ENCODE measurements at regions not wholly inside any gene's neighbourhood (a gene's known extent, or its start where the extent isn't known, plus 50 kb on each side); places are given as distances from the start of the nearest gene placed in this dataset.

GRCh38 chr16:85488414-85488813 is 124.7 kb upstream of the GSE1 start:
- H3K4me3 Mint-ChIP-seq (ENCODE audit: unreplicated experiment) = no peak overlapping the region
- peaks cover 10% of the 10 kb centered on the region for H3K27me3 Mint-ChIP-seq (ENCODE audit: unreplicated experiment)
- no peaks in the 10 kb centered on the region for H3K9me3 Mint-ChIP-seq (ENCODE audit: unreplicated experiment)
- peaks cover 2% of the 10 kb centered on the region for H3K4me1 Mint-ChIP-seq (ENCODE audit: unreplicated experiment)
- no peak for TF ChIP-seq CTCF (IDR thresholded peaks at IDR 0.05; ENCODE audit: unreplicated experiment)
- DNase-seq (ENCODE audit: low spot score) = no peak
- H3K36me3 Mint-ChIP-seq (ENCODE audit: low read depth, unreplicated experiment) = no peaks in the 10 kb centered on the region
- H3K27ac Mint-ChIP-seq (ENCODE audit: unreplicated experiment) = no peak overlapping the region

- no peak for TF ChIP-seq CTCF (IDR thresholded peaks at IDR 0.05; ENCODE audit: unreplicated experiment)
- DNase-seq (ENCODE audit: low spot score) = no peak
- H3K9me3 Mint-ChIP-seq (ENCODE audit: unreplicated experiment) = no peaks in the 10 kb centered on the region
- H3K4me3 Mint-ChIP-seq (ENCODE audit: unreplicated experiment) = no peak overlapping the region
- peaks cover 2% of the 10 kb centered on the region for H3K4me1 Mint-ChIP-seq (ENCODE audit: unreplicated experiment)
- H3K27me3 Mint-ChIP-seq (ENCODE audit: unreplicated experiment) = peaks cover 8% of the 10 kb centered on the region
- no peaks in the 10 kb centered on the region for H3K36me3 Mint-ChIP-seq (ENCODE audit: low read depth, unreplicated experiment)
- H3K27ac Mint-ChIP-seq (ENCODE audit: unreplicated experiment) = no peak overlapping the region
Measured at GRCh38 chr16:85490407-85491057, 122.6 kb upstream of the GSE1 start.

GRCh38 chr16:85491058-85491771 is 121.9 kb upstream of the GSE1 start:
- no peaks in the 10 kb centered on the region for H3K9me3 Mint-ChIP-seq (ENCODE audit: unreplicated experiment)
- no peak overlapping the region for H3K4me3 Mint-ChIP-seq (ENCODE audit: unreplicated experiment)
- peak; percentile 76 for TF ChIP-seq CTCF (IDR thresholded peaks at IDR 0.05; ENCODE audit: unreplicated experiment)
- H3K27me3 Mint-ChIP-seq (ENCODE audit: unreplicated experiment) = peaks cover 8% of the 10 kb centered on the region
- DNase-seq (ENCODE audit: low spot score) = peak; percentile 54
- no peak overlapping the region for H3K27ac Mint-ChIP-seq (ENCODE audit: unreplicated experiment)
- H3K4me1 Mint-ChIP-seq (ENCODE audit: unreplicated experiment) = no peaks in the 10 kb centered on the region
- H3K36me3 Mint-ChIP-seq (ENCODE audit: low read depth, unreplicated experiment) = no peaks in the 10 kb centered on the region

- Mint-ChIP-seq H3K36me3 (ENCODE audit: low read depth, unreplicated experiment) (no peaks in the 10 kb centered on the region), H3K27me3 (ENCODE audit: unreplicated experiment) (peaks cover 8% of the 10 kb centered on the region), H3K4me1 (ENCODE audit: unreplicated experiment) (no peaks in the 10 kb centered on the region), H3K4me3 (ENCODE audit: unreplicated experiment) (no peak overlapping the region), H3K9me3 (ENCODE audit: unreplicated experiment) (no peaks in the 10 kb centered on the region), H3K27ac (ENCODE audit: unreplicated experiment) (no peak overlapping the region)
- TF ChIP-seq CTCF (IDR thresholded peaks at IDR 0.05; ENCODE audit: unreplicated experiment) = no peak
- no peak for DNase-seq (ENCODE audit: low spot score)
Measured at GRCh38 chr16:85491798-85492294, 121.3 kb upstream of the GSE1 start.

GRCh38 chr16:85492295-85492864 is 120.7 kb upstream of the GSE1 start:
- Mint-ChIP-seq H3K27me3 (ENCODE audit: unreplicated experiment) (peaks cover 8% of the 10 kb centered on the region), H3K4me1 (ENCODE audit: unreplicated experiment) (no peaks in the 10 kb centered on the region), H3K4me3 (ENCODE audit: unreplicated experiment) (no peak overlapping the region), H3K27ac (ENCODE audit: unreplicated experiment) (peak overlapping the region; percentile 52), H3K36me3 (ENCODE audit: low read depth, unreplicated experiment) (no peaks in the 10 kb centered on the region), H3K9me3 (ENCODE audit: unreplicated experiment) (no peaks in the 10 kb centered on the region)
- no peak for TF ChIP-seq CTCF (IDR thresholded peaks at IDR 0.05; ENCODE audit: unreplicated experiment)
- DNase-seq (ENCODE audit: low spot score) = no peak

Measured in endothelial cell (in vitro differentiated cells).